ENCODE measurements at regions not wholly inside any gene's neighbourhood (a gene's known extent, or its start where the extent isn't known, plus 50 kb on each side); places are given as distances from the start of the nearest gene placed in this dataset.

GRCh38 chr14:71692496-71692895 is 239.7 kb upstream of the RGS6 start:
- TF ChIP-seq CTCF (IDR thresholded peaks at IDR 0.05; ENCODE audit: insufficient read depth, low read length) (no peak), GABPA (IDR thresholded peaks at IDR 0.05; ENCODE audit: low read depth) (no peak), SPI1 (IDR thresholded peaks at IDR 0.05; ENCODE audit: borderline replicate concordance, low read depth) (no peak)
